ENCODE measurements at regions not wholly inside any gene's neighbourhood (a gene's known extent, or its start where the extent isn't known, plus 50 kb on each side); places are given as distances from the start of the nearest gene placed in this dataset.

DNA sequence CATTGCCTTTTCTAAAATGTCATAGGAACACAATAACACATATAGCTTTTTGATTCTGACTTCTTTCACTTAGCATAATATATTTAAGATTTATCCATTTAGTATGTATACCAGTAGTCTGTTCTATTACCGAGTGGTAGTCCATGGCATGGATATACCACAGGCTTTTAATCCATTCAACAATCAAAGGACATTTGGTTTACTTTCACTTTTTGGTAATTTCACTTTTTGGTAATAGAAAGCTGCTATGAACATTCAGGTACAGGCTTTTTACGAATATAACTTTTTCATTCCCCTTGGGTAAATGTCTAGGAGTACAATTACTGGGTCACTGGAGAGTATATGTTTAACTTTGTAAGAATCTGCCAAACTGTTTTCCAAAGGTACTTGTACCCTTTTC lies 100.7 kb upstream of the PRICKLE1 start:
- no peak for DNase-seq (ENCODE audit: low read depth, low spot score)

DNA sequence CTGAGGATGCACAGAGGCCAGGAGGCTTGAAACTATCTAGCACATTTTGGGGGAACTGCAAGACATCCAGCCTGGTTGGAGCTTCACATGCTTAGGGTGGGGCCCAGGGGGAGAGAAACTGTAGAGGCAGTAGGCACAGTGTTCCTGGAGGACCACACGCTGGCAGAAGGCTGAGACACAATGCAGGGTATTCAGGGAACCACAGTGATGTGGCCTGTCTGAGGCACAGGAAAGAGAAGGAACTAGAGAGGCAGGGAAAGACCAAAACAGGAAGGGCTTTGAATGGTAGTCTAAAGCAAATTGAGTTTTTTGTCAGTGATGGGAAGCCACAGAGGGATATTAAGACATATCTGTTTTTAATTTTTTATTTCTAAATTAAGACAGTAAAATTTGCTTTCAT lies 100.2 kb upstream of the PRICKLE1 start:
- no peak for DNase-seq (ENCODE audit: low read depth, low spot score)

DNA sequence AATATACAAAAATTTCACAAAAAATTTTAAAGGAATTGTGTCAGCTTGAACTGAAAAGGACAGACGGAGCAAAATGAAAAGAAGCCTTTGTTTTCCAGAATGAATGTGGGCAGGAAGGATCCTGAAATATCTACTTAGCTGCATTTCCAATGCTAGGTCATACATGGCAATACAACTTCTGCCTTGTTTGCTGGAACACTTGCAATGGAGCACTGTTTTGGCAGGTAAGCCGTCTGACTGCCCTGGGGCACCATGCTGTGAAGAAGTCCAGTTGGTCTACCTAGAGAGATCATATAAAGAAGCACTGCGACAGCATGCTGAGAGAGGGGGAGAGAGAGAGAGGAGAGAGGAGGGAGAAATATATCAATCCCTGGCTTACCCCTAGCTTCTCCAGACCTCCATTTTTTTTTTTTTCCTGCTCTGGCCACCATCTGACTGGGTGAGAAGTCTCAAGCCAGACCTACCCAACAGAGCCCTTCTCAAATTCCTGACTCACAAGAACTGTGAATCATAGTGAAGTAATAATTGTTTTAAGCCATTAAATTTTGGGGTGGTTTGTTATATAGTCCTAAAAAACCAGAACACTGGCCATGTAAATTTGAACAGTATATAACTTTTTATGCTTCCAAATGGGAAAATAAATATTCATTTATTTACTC lies 97.1 kb upstream of the PRICKLE1 start:
- DNase-seq (ENCODE audit: low read depth, low spot score) = no peak

DNA sequence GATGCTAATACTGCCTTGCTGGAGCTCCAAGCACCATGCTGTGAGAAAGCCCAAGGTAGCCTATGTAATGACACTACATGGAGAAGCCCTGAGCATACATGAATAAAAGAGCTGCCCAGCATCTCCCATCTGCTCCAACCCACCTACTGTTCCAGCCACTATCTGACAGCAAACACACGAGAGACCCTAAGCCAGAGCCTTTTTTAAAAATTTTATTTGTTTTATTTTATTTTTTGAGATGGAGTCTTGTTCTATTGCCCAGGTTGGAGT lies 95.2 kb upstream of the PRICKLE1 start:
- DNase-seq (ENCODE audit: low read depth, low spot score) = no peak

DNA sequence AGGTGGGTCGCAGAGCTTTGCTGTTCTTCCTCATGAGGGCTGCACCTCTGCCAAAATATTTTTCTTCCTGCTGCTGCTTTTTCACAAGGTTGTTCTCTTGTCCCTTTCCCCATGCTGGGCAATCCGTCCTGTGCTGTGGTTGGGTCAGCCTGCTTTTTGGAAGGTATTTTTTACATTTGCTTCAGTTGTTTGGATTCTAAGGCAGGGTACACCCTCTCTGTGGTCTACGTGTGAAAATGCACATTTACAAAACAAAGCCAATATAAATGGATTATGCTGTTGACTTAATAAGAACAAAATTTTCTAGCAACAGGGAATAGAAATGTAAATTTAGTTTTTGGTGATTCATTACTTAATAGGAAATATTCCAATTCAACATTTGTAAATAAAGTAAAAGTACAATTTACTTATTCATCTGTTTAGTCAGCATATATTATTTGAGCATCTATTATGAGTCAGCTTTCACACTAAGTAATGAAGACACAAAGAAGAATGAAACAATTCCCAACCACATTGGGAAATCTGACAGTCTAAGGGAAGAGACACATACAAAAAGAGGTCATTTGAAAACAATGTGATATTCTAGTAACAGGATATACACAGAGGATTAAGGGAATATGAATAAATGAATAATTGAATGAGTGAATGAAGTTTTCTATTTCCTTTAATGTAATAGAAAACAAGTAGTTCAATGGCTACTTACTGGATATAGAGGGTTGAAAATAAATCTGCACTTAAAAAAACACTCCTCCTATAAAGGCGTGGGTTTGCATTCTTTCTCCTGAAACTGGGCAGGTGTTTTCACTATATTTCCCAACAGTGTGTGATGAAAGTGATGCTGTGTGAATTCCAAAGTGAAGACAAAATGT lies 94.6 kb upstream of the PRICKLE1 start:
- peak; percentile 11 for DNase-seq (ENCODE audit: low read depth, low spot score)

- DNase-seq (ENCODE audit: low read depth, low spot score) = no peak
Observed at GRCh38 chr12:42683266-42683665, 93.7 kb upstream of the PRICKLE1 start.

- no peak for DNase-seq (ENCODE audit: low read depth, low spot score)
Observed at GRCh38 chr12:42679466-42679865, 89.9 kb upstream of the PRICKLE1 start.

DNA sequence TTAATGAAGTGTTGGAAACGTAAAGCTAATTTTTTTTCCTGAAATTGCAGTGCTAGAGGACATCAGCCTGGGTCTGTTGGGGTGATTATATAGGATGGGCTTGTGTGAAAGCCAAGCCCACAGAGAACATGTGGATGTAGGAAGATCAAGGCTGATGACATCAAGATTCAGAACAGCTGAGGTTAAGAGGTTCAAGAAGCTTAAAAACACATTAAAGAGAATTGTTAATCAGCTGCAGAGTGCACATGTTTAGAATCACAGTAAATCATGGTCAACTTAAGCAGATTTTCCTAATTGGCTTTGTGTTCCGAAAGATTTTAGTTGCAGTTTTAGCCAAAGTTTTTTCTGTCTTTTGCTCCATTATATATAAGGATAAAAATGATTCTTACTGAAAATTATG lies 87.9 kb upstream of the PRICKLE1 start:
- no peak for DNase-seq (ENCODE audit: low read depth, low spot score)

GRCh38 chr12:42673535-42673934 lies 84.0 kb upstream of the PRICKLE1 start:
- DNase-seq (ENCODE audit: low read depth, low spot score) = no peak

DNA sequence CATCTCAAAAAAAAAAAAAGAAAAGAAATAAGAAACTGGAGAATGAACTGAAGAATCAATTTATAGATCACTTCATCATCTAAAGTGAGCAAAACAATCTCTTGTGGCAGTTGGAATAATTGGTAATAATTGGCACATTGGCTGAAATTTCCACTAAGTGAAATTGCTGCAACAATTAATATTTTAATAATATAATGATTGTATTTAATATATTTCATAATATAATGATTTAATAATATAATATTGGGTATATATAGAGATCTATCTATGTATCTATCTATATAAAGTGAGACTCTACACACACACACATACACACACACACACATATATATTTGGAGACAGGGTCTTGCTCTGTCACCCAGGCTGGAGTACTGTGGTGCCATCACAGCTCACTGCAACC lies 81.2 kb upstream of the PRICKLE1 start:
- DNase-seq (ENCODE audit: low read depth, low spot score) = no peak

DNA sequence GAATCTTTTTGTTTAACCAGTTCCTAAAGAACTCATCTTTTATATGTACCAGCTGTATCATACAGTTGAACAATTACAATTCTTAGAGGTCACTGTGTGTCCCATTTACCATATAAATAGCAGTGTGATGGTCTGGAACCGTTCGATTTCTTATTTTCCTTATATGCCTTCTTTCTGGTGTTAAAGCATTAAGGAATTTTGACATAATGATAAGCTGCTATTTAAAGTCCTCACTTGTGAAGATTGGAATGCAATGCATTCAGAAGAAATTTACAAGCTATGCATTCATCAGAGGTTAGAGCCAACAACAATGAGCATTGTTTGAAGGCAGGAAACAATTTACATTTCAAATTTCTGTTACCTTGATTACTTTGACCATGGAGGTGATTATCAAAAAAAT lies 80.0 kb upstream of the PRICKLE1 start:
- peak; percentile 8 for DNase-seq (ENCODE audit: low read depth, low spot score)

DNA sequence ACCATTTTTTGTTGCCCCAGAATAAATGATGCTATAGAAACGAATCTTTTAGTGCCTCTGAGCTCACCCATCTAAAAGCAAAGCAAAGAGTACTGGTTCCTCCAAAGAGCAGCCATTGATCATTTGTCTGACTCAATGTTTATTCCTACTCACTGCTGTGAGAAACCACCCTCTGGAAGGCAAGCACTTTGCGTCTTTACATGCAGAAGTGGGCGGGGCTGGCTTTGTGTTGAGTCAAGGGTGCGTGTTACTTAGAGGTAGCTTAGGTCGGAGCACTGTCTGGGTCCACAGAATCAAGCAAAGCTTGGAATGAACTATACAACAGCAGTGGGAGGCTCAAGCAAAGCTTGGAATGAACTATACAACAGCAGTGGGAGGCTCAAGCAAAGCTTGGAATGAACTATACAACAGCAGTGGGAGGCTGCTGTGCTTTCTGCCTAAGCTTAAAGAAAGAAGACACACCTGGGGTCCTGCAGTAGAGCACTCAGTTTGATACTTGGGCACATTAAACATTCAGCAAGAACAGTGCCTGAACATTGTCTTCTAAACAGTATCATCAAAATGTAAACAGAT lies 77.2 kb upstream of the PRICKLE1 start:
- no peak for DNase-seq (ENCODE audit: low read depth, low spot score)

- DNase-seq (ENCODE audit: low read depth, low spot score) = no peak
Observed at GRCh38 chr12:42663621-42664020, 74.1 kb upstream of the PRICKLE1 start.

DNA sequence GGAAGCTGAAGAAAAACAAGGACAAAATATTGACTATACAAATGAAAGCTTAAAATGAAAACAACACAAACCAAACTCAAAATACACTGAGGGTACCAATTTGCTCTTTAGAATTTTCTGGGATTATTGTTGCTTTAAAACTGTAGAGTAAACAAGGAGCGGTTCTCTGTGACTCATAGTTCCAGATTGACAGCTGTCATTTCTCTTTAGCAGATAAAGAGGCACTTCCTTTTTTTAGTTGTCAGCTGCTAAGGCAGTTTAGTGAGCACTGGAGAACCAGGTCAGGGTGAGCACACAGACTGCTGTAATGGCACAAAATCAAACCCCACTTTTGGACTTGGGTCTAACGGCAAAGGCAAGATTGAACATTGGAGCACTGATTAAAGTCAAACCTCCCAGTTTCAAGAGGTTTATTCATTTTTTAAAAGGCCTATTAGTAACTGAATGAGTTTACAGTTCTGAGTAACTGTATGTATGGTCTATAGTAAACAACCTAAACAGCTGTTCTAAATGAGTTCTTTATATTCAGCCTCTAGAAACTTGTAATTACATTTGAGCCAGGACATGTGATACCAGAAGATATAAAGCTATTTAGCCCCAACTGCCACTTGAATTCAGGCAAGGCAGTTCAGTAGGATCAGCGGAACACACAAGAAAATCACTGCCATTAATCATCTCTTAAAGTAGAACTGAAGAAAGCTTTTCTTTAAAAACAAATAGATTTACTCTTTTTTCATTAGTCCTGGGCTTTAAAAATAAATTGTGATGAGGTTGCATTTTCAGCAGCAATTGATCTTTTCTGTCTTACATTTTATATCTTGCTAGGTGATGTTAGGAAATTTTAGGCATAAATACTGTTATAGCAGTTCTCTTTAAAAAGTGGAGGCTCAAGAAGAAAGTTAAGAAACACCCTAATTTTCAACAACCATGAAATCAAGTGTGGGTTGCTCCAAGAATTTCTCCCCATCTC lies 71.7 kb upstream of the PRICKLE1 start:
- DNase-seq (ENCODE audit: low read depth, low spot score) = no peak

GRCh38 chr12:42660117-42660516 lies 70.6 kb upstream of the PRICKLE1 start:
- DNase-seq (ENCODE audit: low read depth, low spot score) = no peak

- no peak for DNase-seq (ENCODE audit: low read depth, low spot score)
Observed at GRCh38 chr12:42652048-42652447, 62.5 kb upstream of the PRICKLE1 start.

GRCh38 chr12:42648061-42648460 lies 58.5 kb upstream of the PRICKLE1 start:
- no peak for DNase-seq (ENCODE audit: low read depth, low spot score)

GRCh38 chr12:42643881-42644579 lies 54.5 kb upstream of the PRICKLE1 start:
- DNase-seq (ENCODE audit: low read depth, low spot score) = no peak

- no peak for DNase-seq (ENCODE audit: low read depth, low spot score)
Observed at GRCh38 chr12:42641221-42641885, 51.8 kb upstream of the PRICKLE1 start.

DNA sequence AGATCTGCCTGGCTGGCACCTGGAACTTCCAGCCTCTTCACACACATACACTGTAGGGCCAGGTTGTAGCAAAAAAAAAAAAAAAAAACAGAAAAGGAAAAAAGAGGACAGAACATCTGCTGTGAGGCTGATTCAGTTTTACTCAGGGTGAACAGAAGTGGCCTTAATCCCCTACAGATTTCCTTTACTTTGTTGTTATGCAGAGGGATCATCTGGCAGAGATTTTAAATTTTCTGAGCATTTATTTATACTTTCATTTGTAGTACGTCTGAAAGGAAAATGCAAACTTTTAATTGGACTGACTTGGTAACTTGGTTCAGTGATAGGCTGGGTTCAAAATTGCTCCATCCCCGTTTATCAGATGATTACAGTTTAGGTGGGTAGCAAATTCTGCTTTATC lies 50.8 kb upstream of the PRICKLE1 start:
- DNase-seq (ENCODE audit: low read depth, low spot score) = no peak

DNA sequence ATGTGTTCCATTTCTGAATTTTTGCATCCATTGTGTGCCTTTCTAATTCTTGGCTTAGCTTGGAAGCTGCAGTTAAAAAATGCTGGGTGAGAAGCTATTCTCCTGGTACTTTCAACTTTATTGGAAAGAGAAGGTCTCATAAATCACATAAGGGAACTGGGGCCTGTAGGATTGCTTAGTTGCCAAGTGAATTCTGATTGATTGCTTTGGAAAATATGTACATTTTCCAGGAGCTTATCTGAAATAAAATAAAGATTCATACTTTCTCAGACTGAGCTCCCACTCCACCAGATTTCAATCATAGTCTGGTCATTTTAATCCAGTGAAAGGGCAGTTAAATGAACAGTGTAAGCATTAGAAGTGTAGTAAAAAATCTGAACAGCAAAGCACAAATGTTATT lies 50.0 kb upstream of the PRICKLE1 start:
- no peak for DNase-seq (ENCODE audit: low read depth, low spot score)
